ENCODE measurements at regions not wholly inside any gene's neighbourhood (a gene's known extent, or its start where the extent isn't known, plus 50 kb on each side); places are given as distances from the start of the nearest gene placed in this dataset.

- DNase-seq (ENCODE audit: low spot score) (no peak), FAIRE-seq (no peak)
Observed at GRCh38 chrX:69028006-69028760, 137.1 kb downstream of the PJA1 start.

GRCh38 chrX:69027181-69028005, 137.9 kb downstream of the PJA1 start:
- DNase-seq (ENCODE audit: low spot score): no peak
- no peak for FAIRE-seq

- no peak for FAIRE-seq
- peak; percentile 3 for DNase-seq (ENCODE audit: low spot score)
Observed at GRCh38 chrX:69025802-69026301, 139.4 kb downstream of the PJA1 start.

- DNase-seq (ENCODE audit: low spot score) (no peak), FAIRE-seq (no peak)
Observed at GRCh38 chrX:69024931-69025330, 140.3 kb downstream of the PJA1 start.

- no peak for FAIRE-seq
- DNase-seq (ENCODE audit: low spot score): no peak
Observed at GRCh38 chrX:69024161-69024736, 141.0 kb downstream of the PJA1 start.

- FAIRE-seq (no peak), DNase-seq (ENCODE audit: low spot score) (no peak)
Observed at GRCh38 chrX:69022430-69022829, 142.8 kb downstream of the PJA1 start.

- no peak for FAIRE-seq
Observed at GRCh38 chrX:69021141-69021960, 143.9 kb downstream of the PJA1 start.

GRCh38 chrX:69020316-69020715, 144.9 kb downstream of the PJA1 start:
- DNase-seq (ENCODE audit: low spot score): no peak
- no peak for FAIRE-seq

More at GRCh38 chrX:69021141-69021960, 143.9 kb downstream of the PJA1 start:
- DNase-seq (ENCODE audit: low spot score): no peak

- FAIRE-seq (no peak), DNase-seq (ENCODE audit: low spot score) (no peak)
Observed at GRCh38 chrX:69019073-69019890, 146.0 kb downstream of the PJA1 start.

GRCh38 chrX:69018416-69019072, 146.7 kb downstream of the PJA1 start:
- no peak for FAIRE-seq

GRCh38 chrX:69016293-69016941, 148.8 kb downstream of the PJA1 start:
- DNase-seq (ENCODE audit: low spot score) (no peak), FAIRE-seq (no peak)

More at GRCh38 chrX:69018416-69019072, 146.7 kb downstream of the PJA1 start:
- no peak for DNase-seq (ENCODE audit: low spot score)

- no peak for FAIRE-seq
Observed at GRCh38 chrX:69015564-69016292, 149.5 kb downstream of the PJA1 start.

GRCh38 chrX:69015156-69015555, 150.1 kb downstream of the PJA1 start:
- DNase-seq (ENCODE audit: low spot score): no peak
- no peak for FAIRE-seq

More at GRCh38 chrX:69015564-69016292, 149.5 kb downstream of the PJA1 start:
- DNase-seq (ENCODE audit: low spot score): no peak

- DNase-seq (ENCODE audit: low spot score) (no peak), FAIRE-seq (no peak)
Observed at GRCh38 chrX:69014200-69014599, 151.1 kb downstream of the PJA1 start.

- DNase-seq (ENCODE audit: low spot score) (no peak), FAIRE-seq (no peak)
Observed at GRCh38 chrX:69010339-69010738, 154.9 kb downstream of the PJA1 start.

- FAIRE-seq: no peak
Observed at GRCh38 chrX:69000877-69001276, 164.4 kb downstream of the PJA1 start.

GRCh38 chrX:68999931-69000330, 165.3 kb downstream of the PJA1 start:
- DNase-seq (ENCODE audit: low spot score): no peak
- FAIRE-seq: no peak

More at GRCh38 chrX:69000877-69001276, 164.4 kb downstream of the PJA1 start:
- DNase-seq (ENCODE audit: low spot score): no peak

GRCh38 chrX:68999356-68999755, 165.9 kb downstream of the PJA1 start:
- no peak for DNase-seq (ENCODE audit: low spot score)
- FAIRE-seq: no peak

Measured in RCC 7860 (cell line).